ENCODE measurements at regions not wholly inside any gene's neighbourhood (a gene's known extent, or its start where the extent isn't known, plus 50 kb on each side); places are given as distances from the start of the nearest gene placed in this dataset.
"Not testable (repeated sequence)": the region's sequence is repeated elsewhere in the genome, so short reads cannot be mapped to it uniquely, and the experiment has no call there.

- DNase-seq (ENCODE audit: low spot score) = peak; percentile 70
These were observed 1099.4 kb downstream of the TSPY10 start for GRCh38 chrY:10627116-10627515.

GRCh38 chrY:10648813-10649212 lies 1121.1 kb downstream of the TSPY10 start:
- not testable (repeated sequence) for DNase-seq (ENCODE audit: low spot score)

DNA sequence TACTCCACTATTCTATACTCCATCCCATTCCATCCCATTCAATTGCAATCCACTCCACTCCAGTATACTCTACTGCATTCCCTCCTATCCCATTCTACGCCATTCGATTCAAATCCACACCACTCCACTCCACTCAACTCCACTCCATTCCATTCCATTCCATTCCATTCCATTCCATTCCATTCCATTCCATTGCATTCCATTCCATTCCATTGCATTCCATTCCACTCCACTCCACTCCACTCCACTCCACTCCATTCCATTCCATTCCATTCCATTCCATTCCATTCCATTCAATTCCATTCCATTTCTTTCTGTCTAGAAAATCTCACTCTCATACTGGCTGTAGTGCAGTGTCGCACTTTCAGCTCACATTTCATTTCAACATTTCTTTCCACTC lies 1129.4 kb downstream of the TSPY10 start:
- DNase-seq (ENCODE audit: low spot score) = not testable (repeated sequence)

DNA sequence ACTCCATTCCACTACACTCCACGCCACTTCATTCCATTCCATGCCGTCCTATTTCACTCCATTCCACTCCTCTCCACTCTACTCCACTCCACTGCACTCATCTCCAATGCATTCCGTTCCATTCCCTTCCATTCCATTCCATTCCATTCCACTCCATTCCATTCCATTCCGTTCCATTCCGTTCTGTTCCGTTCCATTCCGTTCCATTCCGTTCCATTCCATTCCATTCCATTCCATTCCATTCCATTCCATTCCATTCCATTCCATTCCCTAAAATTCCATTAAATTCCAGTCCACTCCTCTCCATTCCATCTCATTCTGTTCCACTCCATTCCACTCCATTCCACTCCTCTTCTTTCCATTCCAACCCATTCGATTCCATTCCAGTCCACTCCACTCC lies 1139.1 kb downstream of the TSPY10 start:
- no peak for DNase-seq (ENCODE audit: low spot score)

DNA sequence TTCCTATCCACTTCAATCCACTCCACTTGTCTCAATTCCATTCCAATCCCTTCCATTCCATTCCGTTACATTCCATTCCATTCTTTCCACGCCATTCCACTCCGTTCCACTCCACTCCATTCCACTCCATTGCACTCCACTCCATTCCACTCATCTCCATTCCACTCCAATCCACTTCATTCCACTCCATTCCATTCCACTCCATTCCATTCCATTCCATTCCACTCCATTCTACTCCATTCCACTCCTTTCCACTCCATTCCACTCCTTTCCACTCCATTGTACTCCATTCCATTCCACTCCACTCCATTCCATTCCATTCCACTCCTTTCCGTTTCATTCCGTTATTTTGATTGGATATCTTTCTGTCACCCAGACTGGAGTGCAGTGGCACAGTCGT lies 1158.7 kb downstream of the TSPY10 start:
- no peak for DNase-seq (ENCODE audit: low spot score)
